ENCODE measurements at regions not wholly inside any gene's neighbourhood (a gene's known extent, or its start where the extent isn't known, plus 50 kb on each side); places are given as distances from the start of the nearest gene placed in this dataset.

- peak in 1 of 2 experiments; percentile 72 for DNase-seq
- Histone ChIP-seq H3K9me3 (replicated peaks) (no peaks in the 10 kb centered on the region), H3K4me1 (no peaks in the 10 kb centered on the region), H3K36me3 (no peaks in the 10 kb centered on the region), H3K27ac (no peak overlapping the region), H3K4me3 (no peak overlapping the region), H3K27me3 (no peaks in the 10 kb centered on the region)
Observed at GRCh38 chrX:8971116-8971515, 62.8 kb downstream of the FAM9B start.

DNA sequence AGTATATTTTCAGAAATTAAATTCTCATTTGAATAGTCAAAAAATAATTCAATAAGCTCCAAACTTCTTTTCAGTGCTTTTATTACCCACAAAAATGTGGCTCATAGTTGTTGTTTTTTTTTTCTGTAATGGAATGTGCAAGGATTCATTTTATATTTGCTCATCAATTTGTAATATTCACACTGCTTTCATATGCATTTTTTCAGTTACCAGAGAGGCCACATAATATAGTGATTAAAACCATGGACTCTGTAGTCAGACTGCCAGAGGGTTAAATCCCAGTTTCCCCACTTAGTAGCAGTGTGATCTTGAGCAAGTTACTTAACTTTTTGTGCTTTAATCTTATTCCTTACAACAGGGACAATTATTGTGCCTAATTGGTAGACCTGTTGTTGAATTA, 64.5 kb downstream of the FAM9B start:
- DNase-seq: no peak
- H3K36me3 ChIP-seq: no peaks in the 10 kb centered on the region
- H3K27ac ChIP-seq: no peak overlapping the region
- no peaks in the 10 kb centered on the region for H3K9me3 ChIP-seq (replicated peaks)
- H3K27me3 ChIP-seq: no peaks in the 10 kb centered on the region
- H3K4me1 ChIP-seq: no peaks in the 10 kb centered on the region
- no peak overlapping the region for H3K4me3 ChIP-seq

- Histone ChIP-seq H3K4me1 (no peaks in the 10 kb centered on the region), H3K36me3 (no peaks in the 10 kb centered on the region), H3K4me3 (no peak overlapping the region), H3K9me3 (replicated peaks) (no peaks in the 10 kb centered on the region), H3K27ac (no peak overlapping the region), H3K27me3 (no peaks in the 10 kb centered on the region)
- DNase-seq: no peak
Observed at GRCh38 chrX:8967461-8967860, 66.5 kb downstream of the FAM9B start.

DNA sequence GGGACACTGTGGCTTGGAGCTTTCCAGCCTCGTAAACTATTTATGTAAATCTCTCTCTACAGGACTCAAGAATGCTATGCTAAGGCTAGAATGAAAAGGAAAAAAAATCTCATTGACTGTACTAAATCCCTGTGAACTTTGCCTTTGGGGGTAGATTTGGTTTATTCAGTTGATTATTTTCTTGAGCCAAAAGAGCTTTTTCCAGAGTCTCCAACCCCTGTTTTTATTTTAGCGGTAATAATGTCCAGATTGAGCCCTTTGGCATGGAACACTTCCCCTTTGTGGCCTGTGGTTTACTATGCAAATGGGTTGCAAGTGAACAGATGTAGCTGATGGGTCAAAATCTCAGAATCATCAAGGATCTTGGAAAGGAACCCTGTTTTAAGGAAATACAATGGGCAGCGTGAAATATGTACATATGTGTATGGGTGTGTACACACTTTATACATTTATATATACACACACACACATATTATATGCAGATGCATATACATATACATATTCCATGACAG, 72.9 kb downstream of the FAM9B start:
- H3K9me3 ChIP-seq (replicated peaks): no peaks in the 10 kb centered on the region
- no peak overlapping the region for H3K27ac ChIP-seq
- DNase-seq: no peak
- no peaks in the 10 kb centered on the region for H3K4me1 ChIP-seq
- no peaks in the 10 kb centered on the region for H3K36me3 ChIP-seq
- H3K4me3 ChIP-seq: no peak overlapping the region
- H3K27me3 ChIP-seq: no peaks in the 10 kb centered on the region

DNA sequence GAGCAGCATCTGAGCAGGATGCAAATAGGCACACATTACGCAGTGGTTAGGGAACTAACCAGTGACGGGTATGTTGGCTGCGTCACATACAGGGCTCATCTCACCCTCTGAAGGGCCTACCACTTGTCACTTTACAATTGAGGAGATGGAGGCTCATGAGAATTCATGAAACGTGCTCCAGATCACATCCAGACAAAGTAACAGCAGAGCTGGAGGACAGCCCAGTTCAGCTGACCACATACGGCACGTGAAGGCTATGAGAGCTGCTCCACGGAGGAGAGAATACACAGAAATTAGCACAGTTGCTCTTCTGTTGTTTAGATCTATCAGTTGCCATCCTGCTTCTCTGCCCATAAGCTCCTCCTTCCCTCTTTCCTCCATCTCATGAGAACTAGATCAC, 78.4 kb downstream of the FAM9B start:
- no peaks in the 10 kb centered on the region for H3K36me3 ChIP-seq
- no peak overlapping the region for H3K4me3 ChIP-seq
- no peaks in the 10 kb centered on the region for H3K9me3 ChIP-seq (replicated peaks)
- no peaks in the 10 kb centered on the region for H3K4me1 ChIP-seq
- no peaks in the 10 kb centered on the region; the same call in 1 of the 2 replicates for H3K27me3 ChIP-seq
- DNase-seq: no peak
- no peak overlapping the region for H3K27ac ChIP-seq

GRCh38 chrX:8946563-8946962, 87.4 kb downstream of the FAM9B start:
- no peaks in the 10 kb centered on the region; the same call in 1 of the 2 replicates for H3K27me3 ChIP-seq
- H3K9me3 ChIP-seq (replicated peaks): no peaks in the 10 kb centered on the region
- no peak overlapping the region for H3K27ac ChIP-seq
- no peaks in the 10 kb centered on the region for H3K36me3 ChIP-seq
- H3K4me3 ChIP-seq: no peak overlapping the region
- no peak for DNase-seq
- no peaks in the 10 kb centered on the region for H3K4me1 ChIP-seq

GRCh38 chrX:8939322-8939721, 94.6 kb downstream of the FAM9B start:
- Histone ChIP-seq H3K27ac (no peak overlapping the region), H3K4me1 (0 out of 2 replicates have a peak, but pooled peaks cover 6% of the 10 kb centered on the region), H3K27me3 (no peaks in the 10 kb centered on the region), H3K9me3 (replicated peaks) (no peaks in the 10 kb centered on the region), H3K36me3 (no peaks in the 10 kb centered on the region), H3K4me3 (no peak overlapping the region)
- DNase-seq: peak; percentile 13 to 57

DNA sequence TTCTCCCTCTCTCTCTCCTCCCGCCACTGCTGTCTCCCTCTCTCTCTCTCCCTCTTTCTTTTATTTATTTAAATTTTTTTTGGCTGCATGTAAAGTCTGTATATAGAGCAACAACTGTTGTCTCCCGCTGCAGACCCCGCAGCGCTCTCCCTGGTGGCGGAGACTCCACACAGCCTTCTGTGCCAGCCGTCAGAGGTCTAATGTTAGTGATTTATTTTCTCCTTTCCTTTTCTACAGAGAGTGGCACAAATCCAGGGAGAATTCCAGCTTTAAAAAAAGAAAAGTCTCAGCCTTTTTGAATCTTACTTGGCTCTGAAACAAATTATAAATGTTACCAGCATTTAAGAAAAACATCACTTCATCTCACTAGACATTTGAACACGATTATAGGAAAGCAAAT, 106.2 kb downstream of the FAM9B start:
- no peaks in the 10 kb centered on the region for H3K4me1 ChIP-seq
- DNase-seq: no peak
- no peaks in the 10 kb centered on the region for H3K9me3 ChIP-seq (replicated peaks)
- H3K36me3 ChIP-seq: no peaks in the 10 kb centered on the region
- H3K27ac ChIP-seq: no peak overlapping the region
- H3K27me3 ChIP-seq: no peaks in the 10 kb centered on the region
- H3K4me3 ChIP-seq: no peak overlapping the region

DNA sequence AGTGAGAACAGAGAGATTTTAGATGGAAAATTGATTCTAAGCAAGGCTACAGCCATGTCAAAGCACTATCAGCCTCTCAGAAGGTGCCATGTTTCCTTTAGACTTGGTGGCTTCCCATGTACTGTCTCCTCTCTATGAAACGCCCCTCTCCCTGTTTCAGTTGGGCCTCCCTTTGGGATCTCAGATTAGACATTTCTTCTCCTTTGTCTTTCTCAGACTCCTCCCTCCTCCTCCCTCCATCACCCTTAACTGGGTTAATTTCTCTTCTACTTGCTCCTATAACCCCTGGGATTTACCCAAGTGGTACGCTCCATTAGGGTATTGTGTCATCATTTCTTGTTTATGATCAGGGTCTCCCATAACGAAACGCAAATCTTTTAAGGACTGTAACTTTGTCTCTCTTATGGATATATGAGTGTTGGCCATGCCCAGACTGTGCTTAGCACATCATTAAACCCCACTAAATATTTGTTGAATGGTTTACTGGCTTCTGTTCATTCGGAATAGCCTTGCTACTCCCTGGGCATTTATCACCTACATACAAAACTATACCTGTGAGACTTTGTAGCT, 106.8 kb downstream of the FAM9B start:
- no peak for DNase-seq
- no peaks in the 10 kb centered on the region for H3K27me3 ChIP-seq
- no peak overlapping the region for H3K4me3 ChIP-seq
- no peaks in the 10 kb centered on the region for H3K36me3 ChIP-seq
- H3K4me1 ChIP-seq: no peaks in the 10 kb centered on the region
- no peak overlapping the region for H3K27ac ChIP-seq
- H3K9me3 ChIP-seq (replicated peaks): no peaks in the 10 kb centered on the region

DNA sequence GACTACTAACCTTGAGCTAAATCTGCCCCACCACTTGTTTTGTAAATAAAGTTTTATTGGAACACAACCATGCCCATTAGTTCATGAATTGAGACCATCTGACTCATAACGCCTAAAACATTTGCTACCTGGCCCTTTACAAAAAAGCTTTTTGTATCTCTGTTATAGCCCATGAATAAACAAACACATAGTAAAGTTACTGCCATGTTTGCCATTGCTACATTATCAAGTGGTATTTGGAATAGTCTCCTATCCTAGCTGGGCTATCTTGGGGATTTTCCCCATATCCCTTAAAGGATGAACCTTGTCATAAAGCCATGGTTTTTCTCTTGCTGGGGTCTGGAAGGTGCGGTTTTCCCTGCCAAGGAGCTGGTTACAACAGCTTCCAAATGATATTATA, 112.3 kb downstream of the FAM9B start:
- DNase-seq: no peak
- Histone ChIP-seq H3K4me1 (no peaks in the 10 kb centered on the region), H3K27me3 (no peaks in the 10 kb centered on the region), H3K36me3 (no peaks in the 10 kb centered on the region), H3K27ac (no peak overlapping the region), H3K9me3 (replicated peaks) (no peaks in the 10 kb centered on the region), H3K4me3 (no peak overlapping the region)

DNA sequence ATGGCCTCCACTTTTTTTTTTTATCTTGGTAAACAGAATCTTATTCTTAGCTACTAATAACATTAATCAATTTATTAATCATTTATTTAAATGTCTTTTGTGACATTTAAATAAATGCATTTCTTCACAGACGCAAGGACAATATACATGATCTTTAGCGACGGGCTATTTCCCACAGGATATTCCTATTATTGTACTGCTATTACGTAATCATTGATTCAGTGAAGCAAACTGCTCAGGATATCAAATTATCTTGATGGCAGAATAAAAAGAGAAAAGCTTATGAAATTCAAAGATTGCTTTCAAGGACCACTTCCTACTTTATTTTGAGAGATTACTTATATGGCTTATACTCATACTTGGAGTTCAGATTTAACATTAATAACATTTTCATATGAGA, 114.1 kb downstream of the FAM9B start:
- H3K9me3 ChIP-seq (replicated peaks): no peaks in the 10 kb centered on the region
- DNase-seq: no peak
- H3K4me3 ChIP-seq: no peak overlapping the region
- no peak overlapping the region for H3K27ac ChIP-seq
- no peaks in the 10 kb centered on the region for H3K36me3 ChIP-seq
- no peaks in the 10 kb centered on the region for H3K27me3 ChIP-seq
- peaks cover 1% of the 10 kb centered on the region for H3K4me1 ChIP-seq

GRCh38 chrX:8916697-8917096, 115.5 kb upstream of the FAM9A start:
- H3K4me3 ChIP-seq: no peak overlapping the region
- H3K27ac ChIP-seq: no peak overlapping the region
- no peak for DNase-seq
- no peaks in the 10 kb centered on the region for H3K36me3 ChIP-seq
- no peaks in the 10 kb centered on the region for H3K27me3 ChIP-seq
- H3K4me1 ChIP-seq: peaks cover 16% of the 10 kb centered on the region
- H3K9me3 ChIP-seq (replicated peaks): no peaks in the 10 kb centered on the region

- H3K4me3 ChIP-seq: no peak overlapping the region
- H3K36me3 ChIP-seq: no peaks in the 10 kb centered on the region
- no peaks in the 10 kb centered on the region for H3K27me3 ChIP-seq
- no peaks in the 10 kb centered on the region for H3K9me3 ChIP-seq (replicated peaks)
- H3K27ac ChIP-seq: peak overlapping the region; percentile 66; the same call in 1 of the 2 replicates
- no peak for DNase-seq
- H3K4me1 ChIP-seq: peaks cover 16% of the 10 kb centered on the region
Observed at GRCh38 chrX:8914681-8915080, 113.5 kb upstream of the FAM9A start.

DNA sequence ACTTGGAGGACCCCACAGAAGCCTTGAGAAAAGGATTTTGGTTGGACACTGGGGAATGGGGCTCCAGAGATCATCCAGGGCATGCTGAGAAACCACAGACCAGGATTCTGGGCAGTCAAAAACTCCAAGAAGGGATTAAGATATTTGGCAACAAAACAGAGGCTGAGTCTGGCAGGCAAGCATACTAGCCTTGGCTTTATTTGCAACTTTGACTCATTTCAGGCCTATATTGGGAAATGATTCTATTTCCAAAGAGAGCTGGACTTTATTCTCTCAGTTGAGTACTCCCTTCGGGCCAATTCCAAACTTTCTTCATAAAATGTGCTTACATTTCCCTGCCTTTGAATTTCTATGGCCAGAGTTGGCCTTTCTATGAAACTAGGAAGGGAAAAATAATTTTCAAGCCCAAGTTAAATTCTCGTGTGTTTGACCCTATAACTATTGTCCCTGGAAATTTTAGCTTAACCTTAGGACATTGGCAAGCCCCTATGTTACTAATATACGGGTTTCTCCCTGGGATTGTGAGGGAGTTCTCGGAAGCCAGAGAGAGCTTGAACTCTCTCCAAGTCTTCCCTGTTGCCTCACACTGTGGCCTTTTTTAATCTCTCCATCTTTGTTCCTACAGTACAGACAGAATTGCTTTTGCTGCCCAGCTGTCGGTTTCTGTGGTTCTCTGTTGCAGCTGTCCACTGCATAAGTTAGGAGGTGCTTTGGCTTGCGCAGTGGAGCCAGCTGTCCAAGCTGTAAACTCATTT, 112.6 kb upstream of the FAM9A start:
- peak; percentile 77 to 87 for DNase-seq
- Histone ChIP-seq H3K27me3 (no peaks in the 10 kb centered on the region), H3K4me1 (peaks cover 16% of the 10 kb centered on the region), H3K27ac (peak overlapping the region; percentile 66), H3K4me3 (no peak overlapping the region), H3K36me3 (no peaks in the 10 kb centered on the region), H3K9me3 (replicated peaks) (no peaks in the 10 kb centered on the region)

DNA sequence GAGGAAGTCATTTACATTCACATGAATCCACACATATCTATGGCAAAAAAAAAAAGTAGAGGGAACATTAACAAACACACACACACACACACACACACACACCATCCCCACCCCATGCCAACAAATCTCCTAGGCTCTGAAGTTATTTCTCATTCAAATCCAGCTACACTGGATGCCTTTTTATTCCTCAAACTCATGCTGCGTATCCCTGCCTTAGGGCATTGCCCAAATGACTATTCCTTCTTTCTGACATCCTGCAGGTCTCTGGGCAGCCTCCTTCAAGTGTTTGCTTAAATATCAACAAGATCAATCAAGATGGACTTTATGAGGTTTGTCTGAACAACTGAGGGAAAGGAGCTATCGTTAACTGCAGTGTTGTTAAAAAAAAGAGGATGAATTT, 106.5 kb upstream of the FAM9A start:
- no peak overlapping the region for H3K4me3 ChIP-seq
- H3K27ac ChIP-seq: no peak overlapping the region
- no peak for DNase-seq
- H3K9me3 ChIP-seq (replicated peaks): no peaks in the 10 kb centered on the region
- no peaks in the 10 kb centered on the region for H3K4me1 ChIP-seq
- no peaks in the 10 kb centered on the region for H3K36me3 ChIP-seq
- no peaks in the 10 kb centered on the region for H3K27me3 ChIP-seq

Measured in SJCRH30 (cell line).